AG09319 (cell line): ENCODE measurements at regions not wholly inside any gene's neighbourhood (a gene's known extent, or its start where the extent isn't known, plus 50 kb on each side); places are given as distances from the start of the nearest gene placed in this dataset.
"Not testable (repeated sequence)": the region's sequence is repeated elsewhere in the genome, so short reads cannot be mapped to it uniquely, and the experiment has no call there.

ENCODE experiments used
- DNase-seq: peaks from one replicate; pipeline ENCODE4 v3.0.0-alpha.2; 2010; ENCODE audit warnings: low read depth; ENCODE audit errors: extremely low read depth
- TF ChIP-seq, protein P1 (sequence below): IDR thresholded peaks from 2 replicates; pipeline ENCODE4 v1.5.1; 2011; ENCODE audit warnings: low read depth, mild to moderate bottlenecking, inconsistent platforms, low read length, moderate library complexity

DNA sequence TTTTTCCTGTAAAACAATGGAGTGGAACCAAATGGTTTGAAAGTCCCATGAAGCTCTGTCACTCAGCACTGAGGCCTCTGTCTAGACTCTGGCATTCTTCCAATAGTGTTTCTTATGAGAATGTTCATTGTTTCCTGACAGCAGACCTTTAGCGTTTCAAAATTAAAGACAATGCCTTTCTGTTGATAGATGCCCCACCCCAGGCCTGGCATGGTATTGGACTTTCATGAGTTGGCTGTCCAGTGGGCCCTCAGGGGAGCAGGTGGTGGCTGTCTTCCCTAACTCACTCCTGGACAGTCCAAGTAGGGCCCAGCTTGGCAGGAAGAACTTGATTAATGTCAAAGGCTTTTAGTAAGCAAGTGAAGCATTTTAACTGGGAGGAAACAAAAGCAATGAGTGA lies 186.5 kb upstream of the CCL2 start:
- no peak for DNase-seq
- TF ChIP-seq, protein P1, sequence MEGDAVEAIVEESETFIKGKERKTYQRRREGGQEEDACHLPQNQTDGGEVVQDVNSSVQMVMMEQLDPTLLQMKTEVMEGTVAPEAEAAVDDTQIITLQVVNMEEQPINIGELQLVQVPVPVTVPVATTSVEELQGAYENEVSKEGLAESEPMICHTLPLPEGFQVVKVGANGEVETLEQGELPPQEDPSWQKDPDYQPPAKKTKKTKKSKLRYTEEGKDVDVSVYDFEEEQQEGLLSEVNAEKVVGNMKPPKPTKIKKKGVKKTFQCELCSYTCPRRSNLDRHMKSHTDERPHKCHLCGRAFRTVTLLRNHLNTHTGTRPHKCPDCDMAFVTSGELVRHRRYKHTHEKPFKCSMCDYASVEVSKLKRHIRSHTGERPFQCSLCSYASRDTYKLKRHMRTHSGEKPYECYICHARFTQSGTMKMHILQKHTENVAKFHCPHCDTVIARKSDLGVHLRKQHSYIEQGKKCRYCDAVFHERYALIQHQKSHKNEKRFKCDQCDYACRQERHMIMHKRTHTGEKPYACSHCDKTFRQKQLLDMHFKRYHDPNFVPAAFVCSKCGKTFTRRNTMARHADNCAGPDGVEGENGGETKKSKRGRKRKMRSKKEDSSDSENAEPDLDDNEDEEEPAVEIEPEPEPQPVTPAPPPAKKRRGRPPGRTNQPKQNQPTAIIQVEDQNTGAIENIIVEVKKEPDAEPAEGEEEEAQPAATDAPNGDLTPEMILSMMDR, result no peak

DNA sequence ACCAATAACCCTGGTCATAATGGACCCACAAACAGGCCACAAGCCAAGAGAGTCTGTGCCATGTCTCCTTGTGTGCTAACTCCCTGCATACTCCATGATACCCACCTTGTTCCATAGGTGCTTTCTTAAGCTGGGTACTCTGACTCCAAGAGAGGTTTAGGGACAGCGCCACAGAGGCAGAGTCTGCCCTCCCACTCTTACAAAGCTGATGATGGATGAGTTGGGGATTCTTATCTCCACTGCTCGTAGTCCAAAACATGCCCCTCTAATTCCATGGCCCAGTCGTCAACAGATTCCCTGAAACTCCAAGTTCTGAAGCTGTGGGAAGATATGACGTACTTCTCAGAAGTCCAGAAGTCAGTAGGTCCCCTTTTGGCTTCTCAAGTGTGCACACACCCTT lies 184.4 kb upstream of the CCL2 start:
- TF ChIP-seq, protein P1, result no peak
- no peak for DNase-seq

DNA sequence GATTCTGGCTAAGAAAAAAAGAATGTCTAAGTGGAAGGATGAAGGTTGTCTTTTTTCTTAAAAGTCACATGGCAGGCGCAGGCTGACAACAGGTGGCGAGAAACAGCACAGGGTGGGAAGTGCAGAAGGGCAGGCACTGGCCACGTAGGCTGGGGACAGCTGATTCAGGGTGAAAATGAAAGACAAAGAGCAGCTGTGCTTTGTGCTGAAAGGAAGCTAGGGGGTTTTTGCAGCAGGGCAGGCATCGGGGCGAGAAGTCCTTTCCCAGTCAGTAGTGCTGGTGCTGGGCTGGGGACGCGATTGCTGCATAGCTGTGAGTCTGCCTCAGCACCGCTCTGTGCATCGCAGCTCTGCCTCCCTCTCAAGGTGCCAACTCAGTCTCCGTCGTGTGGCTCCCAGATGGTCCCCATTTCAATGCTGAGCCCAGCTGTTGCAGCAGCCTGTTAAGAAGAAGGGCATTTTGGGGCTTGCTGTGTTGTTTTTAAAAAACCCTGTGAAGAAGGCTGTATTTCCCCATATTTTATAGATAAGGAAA lies 183.1 kb upstream of the CCL2 start:
- TF ChIP-seq, protein P1, result no peak
- DNase-seq, result no peak

DNA sequence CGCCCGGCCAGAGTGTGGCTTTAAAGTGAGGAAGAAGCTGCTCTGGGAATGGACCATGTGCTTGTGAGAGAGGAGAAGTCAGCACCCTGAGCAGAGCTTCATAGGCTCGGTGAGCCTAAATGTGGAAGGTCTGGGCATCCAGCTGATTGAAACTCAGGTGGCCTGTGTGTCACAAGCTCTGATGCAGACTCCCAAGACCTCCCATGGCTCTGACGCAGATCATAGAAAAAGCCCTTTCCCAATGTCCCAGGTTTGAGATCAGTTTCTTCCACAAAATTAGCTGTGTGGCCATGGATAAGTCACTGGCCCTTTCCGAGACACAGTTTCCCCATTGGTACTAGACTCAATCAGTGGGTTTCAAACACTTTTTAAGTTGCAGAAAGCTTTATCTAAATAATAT lies 180.0 kb upstream of the CCL2 start:
- TF ChIP-seq, protein P1, result no peak
- no peak for DNase-seq

DNA sequence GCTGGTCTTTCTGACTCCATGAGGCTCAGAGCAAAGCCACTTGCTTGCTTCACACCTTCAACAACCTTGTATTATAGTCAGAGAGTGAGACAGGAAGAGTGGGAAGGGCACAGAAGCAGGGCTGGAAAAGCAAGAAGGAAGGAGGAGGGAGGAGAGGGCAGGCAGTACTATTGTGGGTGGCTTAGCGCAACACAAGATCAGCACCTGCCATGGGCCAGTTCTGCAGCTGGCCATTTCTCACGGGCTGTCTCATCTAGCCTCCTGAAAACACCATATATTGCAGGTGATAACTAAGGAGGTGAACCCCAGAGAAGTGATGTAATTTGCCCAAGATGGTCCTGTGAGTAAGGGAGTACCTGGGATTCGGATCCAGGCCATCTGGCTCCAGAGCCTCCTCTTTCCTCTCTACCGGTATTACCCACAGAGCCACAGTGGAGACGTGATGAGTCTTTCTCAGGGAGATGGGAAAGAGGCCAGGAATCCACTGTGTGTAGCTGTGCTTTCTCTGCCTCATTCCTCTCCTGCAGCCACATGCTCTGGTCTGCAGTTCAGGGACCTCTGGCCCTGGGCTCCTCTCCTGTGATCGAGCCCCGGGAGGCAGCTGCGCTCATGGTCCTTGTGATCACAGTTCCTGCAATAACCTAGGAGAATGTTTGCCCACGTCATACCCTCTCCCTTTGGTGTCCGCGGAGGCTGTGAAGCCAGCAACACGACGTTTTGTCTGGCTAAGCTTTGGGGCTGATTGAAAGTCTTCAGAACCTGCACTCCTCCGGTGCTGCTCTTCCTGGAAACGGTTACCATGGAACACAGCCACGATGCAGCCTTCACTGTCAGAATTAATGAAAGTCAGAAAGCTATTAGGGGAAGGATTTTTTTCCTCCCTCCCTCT lies 178.1 kb upstream of the CCL2 start:
- TF ChIP-seq, protein P1, result no peak
- DNase-seq, result no peak

DNA sequence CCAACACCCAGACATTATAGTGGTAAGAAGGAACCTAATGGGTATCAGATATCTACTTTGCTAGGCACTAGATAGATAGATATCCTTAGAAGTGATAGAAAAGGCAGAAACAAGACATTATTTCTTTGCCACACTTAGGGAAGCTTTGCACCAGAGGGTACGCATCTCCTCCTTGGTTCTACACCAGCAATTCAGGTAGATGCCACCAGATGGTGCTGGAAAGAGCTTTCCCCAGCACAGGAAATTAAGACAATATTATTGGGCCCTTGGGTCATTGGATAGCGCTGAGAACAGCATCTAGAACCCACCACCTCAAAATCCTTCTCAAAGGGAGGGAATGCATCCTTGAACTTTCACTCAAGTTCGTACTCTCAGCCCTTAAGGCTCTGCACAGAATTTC lies 173.8 kb upstream of the CCL2 start:
- no peak for DNase-seq
- TF ChIP-seq, protein P1, result peak; percentile 27

DNA sequence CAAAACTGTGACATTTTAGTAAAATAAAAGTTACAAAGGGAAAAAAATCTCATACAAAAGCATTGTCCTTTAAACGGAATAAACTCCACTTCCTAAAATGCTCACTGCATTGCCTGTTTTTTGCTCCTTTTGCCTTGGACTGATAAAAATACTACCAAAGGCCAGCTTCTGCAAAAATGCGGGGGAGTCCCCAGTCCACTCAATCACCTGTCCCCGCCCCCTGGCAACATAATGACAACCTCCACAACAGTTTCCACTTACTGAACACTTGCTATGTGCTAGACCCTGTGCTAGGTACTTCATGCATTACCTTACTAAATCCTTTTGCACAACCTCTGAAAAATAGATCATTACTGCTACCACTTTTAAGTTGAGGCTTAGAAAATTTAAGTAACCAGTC lies 172.7 kb upstream of the CCL2 start:
- no peak for DNase-seq
- TF ChIP-seq, protein P1, result no peak

DNA sequence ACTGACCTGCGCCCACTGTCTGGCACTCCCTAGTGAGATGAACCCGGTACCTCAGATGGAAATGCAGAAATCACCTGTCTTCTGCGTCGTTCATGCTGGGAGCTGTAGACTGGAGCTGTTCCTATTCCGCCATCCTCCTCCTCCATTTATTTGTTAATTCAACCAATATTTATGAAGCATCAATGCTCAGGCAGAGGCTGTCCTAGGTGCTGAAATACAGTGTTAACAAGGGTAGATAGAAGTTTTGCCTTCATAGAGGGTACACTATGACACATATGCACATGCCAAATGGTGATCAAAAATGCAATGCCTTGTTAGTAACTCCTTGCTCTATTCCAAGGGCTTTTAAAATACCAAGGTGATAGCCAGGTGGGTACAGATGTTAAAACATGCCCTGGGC lies 166.0 kb upstream of the CCL2 start:
- not testable (repeated sequence) for DNase-seq
